ENCODE measurements at regions not wholly inside any gene's neighbourhood (a gene's known extent, or its start where the extent isn't known, plus 50 kb on each side); places are given as distances from the start of the nearest gene placed in this dataset.

GRCh38 chr5:126274076-126274762 lies 149.0 kb upstream of the GRAMD2B start:
- Histone ChIP-seq H3K27ac (ENCODE audit: insufficient read depth, low read depth, low read length) (no peak overlapping the region), H3K79me2 (ENCODE audit: control insufficient read depth, insufficient read depth, low read length) (no peaks in the 10 kb centered on the region), H3K4me1 (ENCODE audit: control insufficient read depth, extremely low read depth, insufficient read depth, low read length) (no peaks in the 10 kb centered on the region), H3K4me3 (replicated peaks in 1 of 3; ENCODE audit: insufficient read depth in 1 of 3, low read depth in 1 of 3, low read length in 3 of 3) (no peak overlapping the region), H3K27me3 (ENCODE audit: control insufficient read depth in 2 of 2, insufficient read depth in 2 of 2, low read length in 2 of 2) (no peaks in the 10 kb centered on the region), H3K9me3 (replicated peaks; ENCODE audit: control insufficient read depth, insufficient read depth, low read length) (no peaks in the 10 kb centered on the region), H4K20me1 (replicated peaks; ENCODE audit: control insufficient read depth, extremely low read depth, insufficient read depth, low read length) (no peaks in the 10 kb centered on the region), H3K9me1 (replicated peaks; ENCODE audit: control insufficient read depth, extremely low read depth, insufficient read depth, low read length) (no peaks in the 10 kb centered on the region), H3K9ac (replicated peaks; ENCODE audit: extremely low read depth, insufficient read depth, low read length) (no peak overlapping the region), H2AFZ (ENCODE audit: low read depth, low read length) (no peak overlapping the region), H3K36me3 (ENCODE audit: control insufficient read depth in 2 of 2, extremely low read depth in 1 of 2, insufficient read depth in 2 of 2, low read length in 2 of 2) (no peaks in the 10 kb centered on the region), H3K4me2 (ENCODE audit: insufficient read depth, low read length) (no peak overlapping the region)
- FAIRE-seq (no peak), DNase-seq (ENCODE audit: low read depth, low spot score) (no peak)
- BruUV-seq (replicated peaks), result no TSS peak
- dilution Hi-C loops (cut with MboI; ENCODE audit: extremely low pct_ligation_motif_present, low sequenced_read_pairs) (no loop called here), intact Hi-C loops (cut with micrococcal nuclease) (no loop called here)
- ChIA-PET POLR2A (no interaction called here), CTCF (no interaction called here)
- TF ChIP-seq MAX (IDR thresholded peaks at IDR 0.05; ENCODE audit: insufficient read depth, insufficient read length) (no peak), POLR2AphosphoS5 (IDR thresholded peaks at IDR 0.05; ENCODE audit: insufficient read depth, low read depth, low read length) (no peak), EZH2 (IDR thresholded peaks at IDR 0.05; ENCODE audit: borderline replicate concordance, low read depth, low read length, severe bottlenecking) (no peak), FOS (IDR thresholded peaks at IDR 0.05; ENCODE audit: borderline replicate concordance, insufficient read depth, low read length) (no peak), POLR2A (IDR thresholded peaks at IDR 0.05; ENCODE audit: low read depth, low read length) (no peak), JUN (IDR thresholded peaks at IDR 0.05; ENCODE audit: borderline replicate concordance, insufficient read depth, insufficient read length, low read depth) (no peak), GATA2 (IDR thresholded peaks at IDR 0.05; ENCODE audit: insufficient read depth, insufficient read length, low read depth, low read length) (no peak), MYC (IDR thresholded peaks at IDR 0.05; ENCODE audit: low read depth, low read length) (no peak)
- TF ChIP-seq, protein P1, sequence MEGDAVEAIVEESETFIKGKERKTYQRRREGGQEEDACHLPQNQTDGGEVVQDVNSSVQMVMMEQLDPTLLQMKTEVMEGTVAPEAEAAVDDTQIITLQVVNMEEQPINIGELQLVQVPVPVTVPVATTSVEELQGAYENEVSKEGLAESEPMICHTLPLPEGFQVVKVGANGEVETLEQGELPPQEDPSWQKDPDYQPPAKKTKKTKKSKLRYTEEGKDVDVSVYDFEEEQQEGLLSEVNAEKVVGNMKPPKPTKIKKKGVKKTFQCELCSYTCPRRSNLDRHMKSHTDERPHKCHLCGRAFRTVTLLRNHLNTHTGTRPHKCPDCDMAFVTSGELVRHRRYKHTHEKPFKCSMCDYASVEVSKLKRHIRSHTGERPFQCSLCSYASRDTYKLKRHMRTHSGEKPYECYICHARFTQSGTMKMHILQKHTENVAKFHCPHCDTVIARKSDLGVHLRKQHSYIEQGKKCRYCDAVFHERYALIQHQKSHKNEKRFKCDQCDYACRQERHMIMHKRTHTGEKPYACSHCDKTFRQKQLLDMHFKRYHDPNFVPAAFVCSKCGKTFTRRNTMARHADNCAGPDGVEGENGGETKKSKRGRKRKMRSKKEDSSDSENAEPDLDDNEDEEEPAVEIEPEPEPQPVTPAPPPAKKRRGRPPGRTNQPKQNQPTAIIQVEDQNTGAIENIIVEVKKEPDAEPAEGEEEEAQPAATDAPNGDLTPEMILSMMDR (IDR thresholded peaks at IDR 0.05; ENCODE audit: extremely low read depth in 1 of 2, insufficient read depth in 1 of 2, low read depth in 1 of 2, low read length in 2 of 2), result no peak

All from endothelial cell of umbilical vein (primary cell).